ENCODE measurements at regions not wholly inside any gene's neighbourhood (a gene's known extent, or its start where the extent isn't known, plus 50 kb on each side); places are given as distances from the start of the nearest gene placed in this dataset.

- no peak for TF ChIP-seq CTCF (IDR thresholded peaks at IDR 0.05)
- no peak for TF ChIP-seq POLR2A (IDR thresholded peaks at IDR 0.05)
Observed at GRCh38 chr9:104984542-104984941, 56.6 kb upstream of the ABCA1 start.

All from lower leg skin (tissue), 3 donors.